SW 1271 (cell line): ENCODE measurements at regions not wholly inside any gene's neighbourhood (a gene's known extent, or its start where the extent isn't known, plus 50 kb on each side); places are given as distances from the start of the nearest gene placed in this dataset.
"Not testable (repeated sequence)": the region's sequence is repeated elsewhere in the genome, so short reads cannot be mapped to it uniquely, and the experiment has no call there.

Experiments used
- DNase-seq, 2 experiments: peaks; one replicate each; lab custom pipeline; 2025; lab: John Stamatoyannopoulos, UW

DNA sequence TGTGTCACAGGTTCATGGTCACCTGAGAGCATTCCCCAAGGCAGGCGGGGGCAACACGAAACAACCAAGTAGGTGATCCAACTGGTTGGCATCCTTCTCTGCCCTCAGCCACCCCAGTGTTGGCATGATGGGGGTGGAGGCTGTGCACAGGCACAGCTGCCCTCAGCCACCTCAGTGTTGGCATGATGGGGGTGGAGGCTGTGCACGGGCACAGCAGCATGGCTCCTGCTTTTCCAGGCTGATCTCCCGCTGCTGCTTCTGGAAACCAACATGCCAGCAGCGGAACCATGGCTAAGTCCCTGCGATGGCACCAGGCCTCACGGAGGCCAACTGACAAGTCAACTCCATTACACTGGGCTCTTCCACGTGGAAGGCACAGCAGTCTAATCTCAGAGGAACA, 447.8 kb downstream of the PTPRU start:
- DNase-seq: no peak

DNA sequence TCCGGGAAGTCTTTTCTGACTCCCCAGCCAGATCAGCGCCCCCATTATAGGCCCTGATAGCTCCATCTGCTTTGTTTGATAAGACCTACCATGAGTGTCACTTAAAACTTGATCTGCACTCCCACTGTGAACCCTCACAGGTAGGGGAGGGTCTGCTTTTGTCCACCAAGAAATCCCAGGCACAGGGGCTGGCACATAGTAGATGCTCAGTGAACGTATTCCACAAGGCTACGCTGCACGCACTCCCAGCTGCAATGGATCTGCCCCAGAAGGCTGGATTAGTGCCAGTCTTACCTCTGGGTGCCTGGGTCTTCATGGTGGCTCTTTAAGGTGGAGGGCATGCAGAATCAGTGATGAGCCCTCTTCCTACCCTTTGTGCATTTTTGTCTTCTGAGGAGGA, 447.1 kb downstream of the PTPRU start:
- DNase-seq: no peak

DNA sequence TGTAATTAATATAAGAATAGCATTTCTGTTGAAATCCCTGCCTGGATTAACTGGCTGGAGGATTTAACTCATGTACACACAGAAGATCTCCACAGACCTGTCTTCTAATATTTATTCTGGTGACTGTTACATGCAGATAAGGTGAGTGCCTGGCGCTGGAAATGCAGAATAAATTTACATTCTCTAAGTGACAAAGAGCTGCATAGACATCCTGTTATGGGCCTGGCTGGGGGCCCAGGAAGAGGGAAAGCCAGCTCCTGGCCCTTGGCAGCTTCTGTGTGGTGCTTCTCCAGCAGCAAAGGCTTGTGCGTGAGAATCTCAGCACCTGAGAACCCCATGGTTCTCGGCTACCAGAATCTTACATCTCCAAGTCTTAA, 446.6 kb downstream of the PTPRU start:
- DNase-seq: no peak

GRCh38 chr1:29682171-29682918, 446.0 kb downstream of the PTPRU start:
- DNase-seq: no peak

GRCh38 chr1:29681416-29681815, 445.1 kb downstream of the PTPRU start:
- not testable (repeated sequence) for DNase-seq

- DNase-seq: no peak
Observed at GRCh38 chr1:29679828-29680558, 443.7 kb downstream of the PTPRU start.

DNA sequence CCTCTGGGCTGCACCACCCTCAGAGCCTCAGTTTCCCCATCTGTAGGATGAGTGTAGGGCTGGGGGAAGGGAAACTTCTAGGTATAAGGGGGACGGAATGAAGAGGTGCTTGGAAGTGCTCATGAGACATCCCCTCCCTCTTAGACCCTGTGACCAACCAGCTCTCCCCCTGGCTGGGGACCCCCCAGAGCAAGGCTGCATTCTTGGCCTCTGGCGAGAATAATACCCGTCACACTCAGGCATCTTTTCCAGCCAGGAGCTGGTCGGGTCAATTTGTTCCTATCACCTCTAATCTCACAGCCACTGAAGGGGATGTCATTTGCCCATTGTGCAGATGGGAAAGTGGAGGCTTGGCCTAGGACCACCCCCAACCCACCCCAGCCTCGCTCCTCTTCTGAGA, 443.0 kb downstream of the PTPRU start:
- no peak for DNase-seq

- DNase-seq: no peak
Observed at GRCh38 chr1:29677028-29678024, 441.0 kb downstream of the PTPRU start.

GRCh38 chr1:29676496-29676895, 440.2 kb downstream of the PTPRU start:
- DNase-seq: no peak

- DNase-seq: no peak
Observed at GRCh38 chr1:29675481-29676263, 439.4 kb downstream of the PTPRU start.

- DNase-seq: no peak
Observed at GRCh38 chr1:29674627-29675326, 438.5 kb downstream of the PTPRU start.

DNA sequence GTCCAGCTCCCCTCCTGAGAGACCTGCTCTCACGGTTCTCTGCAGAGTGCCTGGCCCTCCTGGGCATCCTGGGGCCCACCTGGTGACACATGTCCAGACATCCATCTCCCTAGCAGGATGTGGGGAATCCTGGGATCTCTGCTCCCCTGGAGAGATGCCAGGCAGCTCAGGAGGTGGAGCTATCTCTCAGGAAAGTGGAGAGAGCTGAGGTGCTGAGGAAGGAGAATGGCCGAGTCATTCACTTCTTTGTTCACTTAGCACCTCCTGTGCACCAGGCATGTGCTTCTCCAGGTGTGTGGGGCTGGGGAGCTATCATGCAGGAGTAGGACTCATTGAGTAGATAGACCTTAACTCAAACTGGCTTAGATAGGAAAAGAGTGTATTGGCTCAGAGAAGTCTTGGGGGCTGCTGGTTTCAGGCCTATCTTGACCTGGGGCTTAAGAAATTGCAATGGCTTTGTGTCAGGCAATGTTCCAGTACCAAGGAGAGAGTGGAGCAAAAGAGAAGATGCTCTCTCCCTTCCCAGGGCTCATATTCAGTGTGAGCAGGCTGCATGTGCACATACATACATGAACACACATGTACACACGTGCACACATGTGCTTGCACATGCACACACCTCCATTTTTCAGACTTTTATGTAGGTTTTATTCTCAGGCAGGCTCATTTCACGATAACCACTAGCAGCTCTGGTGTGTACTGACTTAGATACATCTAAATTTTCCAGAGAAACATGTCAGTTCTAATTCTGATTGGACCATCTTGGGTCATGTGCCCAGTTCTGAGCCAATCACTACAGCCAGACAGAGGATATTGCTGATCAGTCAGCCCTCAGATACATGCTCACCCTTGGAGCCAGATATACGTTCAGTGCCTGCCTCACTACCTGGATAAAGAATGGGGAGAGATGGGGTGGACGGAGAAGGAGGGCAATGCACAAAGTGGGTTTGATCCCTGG, 437.6 kb downstream of the PTPRU start:
- DNase-seq: no peak

DNA sequence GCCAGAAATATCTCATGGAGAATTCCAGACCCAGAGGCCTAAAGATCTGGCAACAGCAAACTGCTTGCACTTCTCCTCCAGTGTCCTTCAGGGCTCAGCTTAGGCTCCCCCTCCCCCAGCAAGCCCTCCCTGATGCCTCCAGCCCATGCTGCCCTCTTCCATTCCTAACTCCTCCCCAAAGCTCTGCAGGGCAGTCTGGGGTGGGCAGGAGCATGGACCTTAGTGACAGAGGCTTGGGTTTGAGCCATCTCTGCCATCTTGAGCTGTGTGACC, 436.8 kb downstream of the PTPRU start:
- DNase-seq: no peak

DNA sequence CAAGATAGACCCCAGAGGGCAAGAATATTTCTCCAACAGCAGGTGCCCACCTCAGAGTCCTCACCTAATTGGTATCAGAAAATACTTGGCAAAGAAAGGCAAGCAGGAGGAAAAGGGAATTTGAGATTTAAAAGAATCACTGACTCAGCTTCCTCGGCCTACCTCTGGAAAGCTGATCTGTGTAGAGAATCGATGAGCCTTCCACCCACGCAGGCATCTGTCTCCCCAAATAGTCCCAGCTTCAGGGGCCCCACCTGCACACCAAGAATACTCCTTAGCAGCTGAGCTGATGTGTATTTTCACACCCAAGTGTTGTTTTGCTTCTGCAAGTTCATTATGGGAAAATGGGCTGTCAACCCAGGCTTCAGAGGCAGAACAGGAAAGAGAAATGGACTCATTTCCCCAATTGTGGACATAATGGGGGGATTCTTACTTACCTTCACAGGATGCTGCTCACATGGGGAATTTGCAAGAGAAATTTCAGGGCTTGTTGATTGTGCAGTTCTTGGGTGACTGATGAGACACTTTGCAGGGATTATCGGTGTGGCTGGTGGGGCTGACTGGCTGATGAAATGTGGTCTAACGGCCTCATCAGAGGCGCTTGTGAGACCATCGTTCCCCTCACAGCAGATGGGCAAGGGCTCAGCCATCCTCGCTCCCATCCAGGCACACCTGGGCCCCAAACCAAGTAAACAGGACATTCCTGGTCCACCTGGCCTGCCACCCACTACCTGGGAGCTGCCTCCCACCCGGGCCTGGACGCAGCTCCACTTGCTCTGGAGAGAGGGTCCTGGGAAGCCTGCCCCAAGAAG, 436.3 kb downstream of the PTPRU start:
- no peak for DNase-seq

DNA sequence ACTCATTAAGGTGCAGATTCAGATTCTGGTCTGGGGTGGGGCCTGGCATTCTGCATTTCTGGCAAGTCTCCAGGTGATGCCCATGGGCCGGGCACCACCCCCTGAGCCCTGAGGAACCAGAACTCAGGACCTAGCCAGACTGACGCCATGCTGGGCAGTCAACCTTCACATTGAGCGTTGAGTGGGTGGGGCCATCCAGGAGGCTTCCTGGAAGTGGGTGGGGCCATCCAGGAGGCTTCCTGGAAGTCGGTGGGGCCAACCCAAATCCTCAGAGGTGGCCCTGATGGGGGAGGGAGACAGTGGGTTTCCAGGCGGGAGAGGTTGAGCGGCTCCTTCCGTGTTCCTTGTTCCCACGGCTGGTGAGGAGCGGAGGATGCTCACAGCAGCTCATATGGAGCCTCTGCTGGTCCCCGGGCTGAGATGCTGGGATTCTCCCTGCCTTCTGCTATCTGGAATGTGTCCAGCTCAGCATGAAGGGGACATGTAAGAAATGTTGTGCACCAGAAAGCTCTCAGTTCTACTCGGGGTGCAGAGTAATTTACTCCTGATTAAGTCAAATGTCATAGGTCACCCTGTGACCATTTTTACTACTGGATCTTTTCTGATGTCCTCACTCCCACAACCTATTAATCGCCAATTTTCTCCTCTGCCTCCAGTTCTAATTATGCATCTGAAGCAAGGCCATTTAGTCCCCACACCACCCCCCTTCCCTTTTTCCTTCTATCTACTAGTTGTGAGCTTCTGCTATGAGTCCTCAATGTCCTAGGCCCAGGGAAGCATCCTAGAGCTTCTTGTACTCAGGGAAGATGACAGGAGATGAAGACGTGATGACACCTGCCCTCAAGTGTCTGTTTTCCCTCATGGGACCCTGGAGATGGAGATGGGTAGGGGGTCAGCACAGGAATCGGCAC, 435.4 kb downstream of the PTPRU start:
- no peak for DNase-seq

GRCh38 chr1:29670752-29671151, 434.4 kb downstream of the PTPRU start:
- DNase-seq: no peak

GRCh38 chr1:29669912-29670311, 433.6 kb downstream of the PTPRU start:
- DNase-seq: no peak
